T-cell (primary cell): ENCODE measurements at regions not wholly inside any gene's neighbourhood (a gene's known extent, or its start where the extent isn't known, plus 50 kb on each side); places are given as distances from the start of the nearest gene placed in this dataset.

Source experiments
- ATAC-seq, 4 experiments: fragments of 200-7000 bp in 3 of 4; fragments of 150-1000 bp in 1 of 4; cut with Tn5 transposase; replicated peaks in 1 of 4; 1 replicate in 3 of 4; 2 replicates in 1 of 4; pipeline ENCODE4 v1.10.0; 2021; ENCODE audit warnings: moderate library complexity in 3 of 4, mild to moderate bottlenecking in 2 of 4, moderate number of reproducible peaks in 1 of 4
- CTCF ChIA-PET, 2 donors: fragments of 300-600 bp; sonication (Branson Sonifier 250); formaldehyde crosslinking; loops; one replicate each; lab custom pipeline; 2022; ENCODE audit warnings: antibody characterized with exemption in 2 of 2; lab: Charles Lee
- POLR2A ChIA-PET, 2 donors: fragments of 300-600 bp; sonication (Branson Sonifier 250); formaldehyde crosslinking; loops; one replicate each; lab custom pipeline; 2022; ENCODE audit warnings: antibody characterized with exemption in 2 of 2; lab: Charles Lee
- DNase-seq, 35 experiments: peaks; one replicate each; pipeline versions ENCODE4 v3.0.0 to v3.0.0-alpha.2; 2013 to 2023
- H3K27ac ChIP-seq: one replicate; pipeline ENCODE4 v1.5.1; 2013; ENCODE audit warnings: low read length
- H3K27me3 ChIP-seq, 2 experiments: replicated peaks in 1 of 2; 1 replicate in 1 of 2; 2 replicates in 1 of 2; pipeline versions ENCODE4 v1.6.1 to v1.7.0; 2013; ENCODE audit warnings: low read length in 1 of 2, mixed read lengths in 1 of 2; ENCODE audit not compliant: control insufficient read depth in 2 of 2, insufficient read depth in 2 of 2; ENCODE audit errors: extremely low read depth in 1 of 2
- H3K36me3 ChIP-seq, 2 donors: 1 replicate in 1 of 2; 2 replicates in 1 of 2; pipeline versions ENCODE4 v1.6.1 to v1.7.0; 2013; ENCODE audit warnings: low read length in 1 of 2; ENCODE audit not compliant: control insufficient read depth in 2 of 2, insufficient read depth in 1 of 2; ENCODE audit errors: extremely low read depth in 1 of 2
- H3K4me1 ChIP-seq, 2 experiments: 1 replicate in 1 of 2; 2 replicates in 1 of 2; pipeline versions ENCODE4 v1.6.1 to v1.7.0; 2013; ENCODE audit warnings: low read length in 2 of 2, mixed read lengths in 1 of 2; ENCODE audit not compliant: insufficient read depth in 2 of 2, control insufficient read depth in 1 of 2; ENCODE audit errors: extremely low read depth in 1 of 2
- H3K4me3 ChIP-seq, 2 donors: 1 replicate in 1 of 2; 2 replicates in 1 of 2; pipeline versions ENCODE4 v1.5.1 to v1.7.0; 2013; ENCODE audit warnings: mild to moderate bottlenecking in 2 of 2, low read length in 1 of 2, moderate library complexity in 1 of 2; ENCODE audit not compliant: control insufficient read depth in 1 of 2; ENCODE audit errors: extremely low read depth in 1 of 2
- H3K9me3 ChIP-seq: 2 replicates; pipeline ENCODE4 v1.7.0; 2013
- H3K27ac Mint-ChIP-seq, 2 donors: one replicate each; pipeline ENCODE4 v1.8.0; 2020 to 2021; ENCODE audit warnings: mild to moderate bottlenecking in 2 of 2, mixed read lengths in 2 of 2
- H3K27me3 Mint-ChIP-seq, 2 donors: one replicate each; pipeline ENCODE4 v1.8.0; 2021 to 2022; ENCODE audit warnings: mixed read lengths in 2 of 2
- H3K36me3 Mint-ChIP-seq: one replicate; pipeline ENCODE4 v1.8.0; 2021; ENCODE audit warnings: mixed read lengths
- H3K4me1 Mint-ChIP-seq, 3 donors: one replicate each; pipeline ENCODE4 v1.8.0; 2020 to 2022; ENCODE audit warnings: mixed read lengths in 3 of 3, mild to moderate bottlenecking in 1 of 3
- H3K4me3 Mint-ChIP-seq, 3 donors: one replicate each; pipeline ENCODE4 v1.8.0; 2020 to 2022; ENCODE audit warnings: mild to moderate bottlenecking in 3 of 3, mixed read lengths in 3 of 3, moderate library complexity in 3 of 3
- H3K9me3 Mint-ChIP-seq, 3 donors: one replicate each; pipeline ENCODE4 v1.8.0; 2020 to 2022; ENCODE audit warnings: mixed read lengths in 3 of 3
- WGBS: methylation state at CpG from one replicate; pipeline ENCODE4 v1.1.5; 2013; ENCODE audit warnings: missing lambda C conversion rate; ENCODE audit not compliant: insufficient coverage; 5-methylcytosine and 5-hydroxymethylcytosine counted together

DNA sequence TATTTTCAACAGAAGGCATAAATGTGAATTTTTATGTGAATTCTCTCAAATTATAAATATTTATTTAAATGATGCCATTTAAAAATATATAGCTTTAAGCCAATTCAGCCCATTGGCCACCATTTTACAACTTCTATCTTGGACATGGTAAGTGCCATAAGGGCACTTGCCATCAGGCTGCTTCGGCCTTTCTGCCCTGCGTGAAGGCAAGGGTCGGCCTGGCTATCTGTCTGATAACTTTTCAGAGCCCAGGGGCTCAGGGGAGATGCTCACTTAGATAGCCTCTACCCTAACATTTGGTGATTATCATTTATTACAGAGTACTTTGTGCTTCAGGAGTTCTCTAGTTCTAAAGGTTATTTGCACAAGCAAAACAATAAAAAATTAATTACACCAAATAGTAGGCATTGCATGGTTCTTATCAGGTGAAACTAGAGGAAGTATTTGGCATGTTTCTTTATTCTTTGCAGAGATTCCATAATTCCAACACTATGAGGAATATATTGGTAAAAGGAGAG, 62.4 kb upstream of the MBNL1 start:
- Histone ChIP-seq H3K27ac (no peak overlapping the region), H3K4me3 (no peak overlapping the region), H3K9me3 (no peaks in the 10 kb centered on the region), H3K4me1 (peaks cover 8 to 40% of the 10 kb centered on the region in 2 experiments), H3K36me3 (no peaks in the 10 kb centered on the region), H3K27me3 (no peaks in the 10 kb centered on the region)
- DNase-seq = no peak
- Mint-ChIP-seq H3K36me3 (no peaks in the 10 kb centered on the region), H3K9me3 (no peaks in the 10 kb centered on the region), H3K4me3 (peak overlapping the region in 2 of 3 donors; percentile 56 to 83), H3K27me3 (no peaks in the 10 kb centered on the region), H3K27ac (peak overlapping the region; percentile 63 to 97), H3K4me1 (peaks cover 76 to 84% (median 78%) of the 10 kb centered on the region in 3 donors)
- ChIA-PET POLR2A (interaction anchor here in 1 of 2 donors (0.5 kb wide), 1 partner anchor 8 kb away, joined by 7 read pairs; no protein-coding TSS in a partner anchor), CTCF (no interaction called here)
- WGBS = no CpG with 5 or more reads among the region's 3 CpGs
- no peak for ATAC-seq

DNA sequence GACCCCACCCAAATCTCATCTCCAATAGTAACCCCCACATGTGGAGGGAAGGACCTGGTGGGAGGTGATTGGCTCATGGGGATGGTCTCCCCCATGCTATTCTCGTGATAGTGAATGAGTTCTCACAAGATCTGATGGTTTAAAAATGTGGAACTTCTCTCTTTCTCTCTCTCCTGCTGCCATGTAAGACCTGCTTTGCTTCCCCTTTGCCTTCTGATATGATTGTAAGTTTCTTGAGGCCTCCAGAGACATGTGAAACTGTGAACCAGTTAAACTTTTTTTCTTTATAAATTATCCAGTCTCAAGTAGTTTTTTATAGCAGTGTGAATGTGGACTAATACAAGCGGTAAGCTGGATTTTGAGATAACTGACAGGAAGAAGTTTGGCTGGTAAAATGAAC, 60.3 kb upstream of the MBNL1 start:
- no peaks in the 10 kb centered on the region for H3K27me3 ChIP-seq
- POLR2A ChIA-PET = interaction anchor here (0.6 to 1.2 kb wide), 4 partner anchors 36 to 64 kb away, joined by 3 to 13 read pairs (median 4); no protein-coding TSS in a partner anchor
- H3K36me3 ChIP-seq = no peaks in the 10 kb centered on the region
- H3K4me3 ChIP-seq = no peak overlapping the region
- H3K27ac ChIP-seq = no peak overlapping the region
- Mint-ChIP-seq H3K27ac (peak overlapping the region; percentile 80 to 83), H3K36me3 (no peaks in the 10 kb centered on the region), H3K4me3 (peak overlapping the region in 1 of 3 donors; percentile 37), H3K9me3 (no peaks in the 10 kb centered on the region), H3K27me3 (no peaks in the 10 kb centered on the region), H3K4me1 (peaks cover 75 to 83% (median 77%) of the 10 kb centered on the region in 3 donors)
- CTCF ChIA-PET = interaction anchor here in 1 of 2 donors (0.6 kb wide), 1 partner anchor 130 kb away, joined by 4 read pairs; no protein-coding TSS in a partner anchor
- H3K9me3 ChIP-seq = no peaks in the 10 kb centered on the region
- no CpG with 5 or more reads among the region's 2 CpGs for WGBS
- H3K4me1 ChIP-seq = peaks cover 6 to 20% of the 10 kb centered on the region in 2 experiments
- no peak for DNase-seq
- no peak for ATAC-seq

DNA sequence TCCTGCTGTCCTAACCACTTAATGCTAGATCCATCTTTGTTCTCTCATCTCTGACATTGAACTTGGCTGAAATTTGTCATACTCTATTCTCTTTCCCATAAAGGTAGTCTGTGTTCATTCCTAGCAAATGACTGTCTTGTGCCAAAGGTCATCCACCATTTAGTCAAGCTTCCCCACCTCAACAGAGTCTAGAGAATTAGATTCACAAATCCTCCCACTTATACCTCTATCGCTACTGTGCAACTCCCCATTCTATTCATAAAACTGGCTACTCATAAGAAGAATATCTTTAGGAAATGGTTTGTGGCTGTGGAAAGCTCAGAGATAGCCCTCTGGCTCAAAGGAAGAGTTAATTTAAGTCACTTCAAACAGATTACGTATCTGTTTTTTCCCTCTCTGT, 59.7 kb upstream of the MBNL1 start:
- ChIA-PET POLR2A (interaction anchor here (0.6 to 1.4 kb wide), 7 partner anchors 10 to 141 kb away, joined by 3 to 13 read pairs (median 3); no protein-coding TSS in a partner anchor), CTCF (interaction anchor here (0.5 to 1.3 kb wide), 3 partner anchors 13 to 178 kb away, joined by 3 to 4 read pairs (median 3); no protein-coding TSS in a partner anchor)
- Histone ChIP-seq H3K36me3 (no peaks in the 10 kb centered on the region), H3K4me1 (peaks cover 6 to 17% of the 10 kb centered on the region in 2 experiments), H3K4me3 (no peak overlapping the region), H3K9me3 (no peaks in the 10 kb centered on the region), H3K27me3 (no peaks in the 10 kb centered on the region), H3K27ac (no peak overlapping the region)
- ATAC-seq (no peak), DNase-seq (no peak)
- Mint-ChIP-seq H3K9me3 (no peaks in the 10 kb centered on the region), H3K27ac (peak overlapping the region; percentile 80 to 83), H3K4me3 (peak overlapping the region in 2 of 3 donors; percentile 37 to 39), H3K27me3 (no peaks in the 10 kb centered on the region), H3K4me1 (peaks cover 79 to 87% (median 80%) of the 10 kb centered on the region in 3 donors), H3K36me3 (no peaks in the 10 kb centered on the region)
- no CpG with 5 or more reads among the region's 2 CpGs for WGBS

DNA sequence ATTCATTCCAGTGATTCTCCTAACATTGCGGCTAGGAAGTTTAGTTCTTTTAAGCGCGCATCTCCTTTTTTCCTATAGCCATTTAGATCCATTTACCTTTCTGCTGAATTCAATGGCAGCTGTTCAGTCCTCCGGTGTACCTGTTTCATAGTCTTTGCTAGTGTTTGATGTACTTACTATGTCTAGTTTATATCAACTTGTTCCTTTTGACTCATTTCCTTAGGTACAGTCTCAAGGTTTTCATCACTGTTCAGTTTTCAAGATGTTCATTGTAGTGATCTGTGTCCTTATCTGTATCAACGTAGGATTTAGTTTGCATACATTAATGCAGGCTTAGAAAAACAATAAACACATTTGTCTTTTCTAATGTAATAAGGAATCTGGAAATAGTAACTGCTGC, 59.0 kb upstream of the MBNL1 start:
- Histone ChIP-seq H3K27ac (no peak overlapping the region), H3K4me3 (no peak overlapping the region), H3K9me3 (no peaks in the 10 kb centered on the region), H3K36me3 (no peaks in the 10 kb centered on the region), H3K27me3 (no peaks in the 10 kb centered on the region), H3K4me1 (peaks cover 6 to 11% of the 10 kb centered on the region in 2 experiments)
- ATAC-seq (peak; percentile 59 to 66 (median 62)), DNase-seq (no peak)
- Mint-ChIP-seq H3K36me3 (no peaks in the 10 kb centered on the region), H3K27me3 (no peaks in the 10 kb centered on the region), H3K4me1 (peaks cover 78 to 93% (median 81%) of the 10 kb centered on the region in 3 donors), H3K27ac (peak overlapping the region; percentile 80 to 83), H3K4me3 (peak overlapping the region in 2 of 3 donors; percentile 37 to 39), H3K9me3 (no peaks in the 10 kb centered on the region)
- no CpG with 5 or more reads among the region's 5 CpGs for WGBS
- ChIA-PET POLR2A (interaction anchor here (0.6 to 1.4 kb wide), 5 partner anchors 10 to 163 kb away, joined by 3 to 5 read pairs (median 3); no protein-coding TSS in a partner anchor), CTCF (interaction anchor here (0.7 to 1.3 kb wide), 4 partner anchors 12 to 94 kb away, joined by 3 read pairs; no protein-coding TSS in a partner anchor)

DNA sequence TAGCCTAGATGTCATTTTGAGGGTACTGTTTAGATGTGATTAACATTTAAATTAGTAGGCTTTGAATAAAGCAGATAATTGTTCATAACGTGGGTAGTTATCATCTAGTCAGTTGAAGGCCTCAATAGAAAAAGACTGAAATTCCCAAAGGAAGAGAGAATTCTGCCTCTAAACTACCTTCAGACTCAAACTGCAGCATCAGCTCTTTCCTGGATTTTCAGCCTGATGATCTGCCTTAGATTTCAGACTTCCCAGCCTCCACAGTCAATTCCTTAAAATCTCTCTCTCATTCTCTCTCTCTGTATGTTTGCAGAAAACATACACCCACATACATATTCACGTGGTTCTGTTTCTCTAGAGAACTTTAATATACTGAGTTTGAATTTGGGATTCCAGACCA, 58.0 kb upstream of the MBNL1 start:
- no peaks in the 10 kb centered on the region for H3K9me3 Mint-ChIP-seq
- DNase-seq (no peak), ATAC-seq (no peak)
- H3K4me3 Mint-ChIP-seq = peak overlapping the region in 1 of 3 donors; percentile 16
- peak overlapping the region; percentile 25 to 41 for H3K27ac Mint-ChIP-seq
- H3K9me3 ChIP-seq = no peaks in the 10 kb centered on the region
- no CpG with 5 or more reads among the region's 2 CpGs for WGBS
- POLR2A ChIA-PET = interaction anchor here in 1 of 2 donors (0.5 to 0.6 kb wide), 2 partner anchors 11 to 188 kb away, joined by 3 read pairs; no protein-coding TSS in a partner anchor
- H3K4me3 ChIP-seq = no peak overlapping the region
- H3K4me1 Mint-ChIP-seq = peaks cover 72 to 89% (median 82%) of the 10 kb centered on the region in 3 donors
- H3K36me3 Mint-ChIP-seq = no peaks in the 10 kb centered on the region
- no peaks in the 10 kb centered on the region for H3K27me3 ChIP-seq
- H3K36me3 ChIP-seq = no peaks in the 10 kb centered on the region
- CTCF ChIA-PET = interaction anchor here in 1 of 2 donors (0.6 kb wide), 1 partner anchor 46 kb away, joined by 3 read pairs; no protein-coding TSS in a partner anchor
- H3K27me3 Mint-ChIP-seq = no peaks in the 10 kb centered on the region
- peaks cover 2 to 6% of the 10 kb centered on the region in 2 experiments for H3K4me1 ChIP-seq
- H3K27ac ChIP-seq = no peak overlapping the region

DNA sequence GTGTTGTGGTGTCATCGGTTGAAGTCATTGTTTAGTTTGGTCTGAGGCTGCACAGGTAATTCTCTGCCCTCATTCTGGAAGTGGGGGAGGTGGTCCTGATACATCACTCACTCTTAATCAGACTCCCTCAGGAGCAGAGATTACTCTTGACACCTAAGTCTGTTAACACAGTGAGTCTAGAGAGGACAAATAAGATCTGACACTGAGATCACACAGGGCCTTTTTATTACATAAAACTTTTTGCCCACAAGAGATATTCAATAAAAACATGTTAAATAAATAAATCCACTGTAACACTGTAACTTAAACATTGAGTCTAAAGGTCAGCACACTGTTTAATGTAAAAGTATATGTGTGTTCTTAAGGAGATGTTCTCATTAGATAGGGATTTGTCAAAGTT, 57.1 kb upstream of the MBNL1 start:
- no CpG with 5 or more reads among the region's 1 CpG for WGBS

More for the DNA sequence above, 57.1 kb upstream of the MBNL1 start:
- Mint-ChIP-seq H3K27me3 (no peaks in the 10 kb centered on the region), H3K27ac (peak overlapping the region; percentile 41 to 76), H3K4me3 (peak overlapping the region in 1 of 3 donors; percentile 16), H3K36me3 (no peaks in the 10 kb centered on the region), H3K4me1 (peaks cover 71 to 80% (median 77%) of the 10 kb centered on the region in 3 donors), H3K9me3 (no peaks in the 10 kb centered on the region)
- CTCF ChIA-PET = interaction anchor here in 1 of 2 donors (1.1 kb wide), 1 partner anchor 80 kb away, joined by 5 read pairs; no protein-coding TSS in a partner anchor
- H3K36me3 ChIP-seq = no peaks in the 10 kb centered on the region
- DNase-seq (no peak), ATAC-seq (peak in 1 of 4 experiments; percentile 36)
- H3K27me3 ChIP-seq = no peaks in the 10 kb centered on the region
- H3K4me3 ChIP-seq = no peak overlapping the region
- H3K27ac ChIP-seq = no peak overlapping the region
- no peaks in the 10 kb centered on the region for H3K4me1 ChIP-seq
- no peaks in the 10 kb centered on the region for H3K9me3 ChIP-seq
- POLR2A ChIA-PET = interaction anchor here (0.7 to 1.0 kb wide), 4 partner anchors 8 to 1909 kb away, joined by 3 read pairs; no protein-coding TSS in a partner anchor
